HG03060 (cell line): ENCODE measurements at regions not wholly inside any gene's neighbourhood (a gene's known extent, or its start where the extent isn't known, plus 50 kb on each side); places are given as distances from the start of the nearest gene placed in this dataset.
"Not testable (repeated sequence)": the region's sequence is repeated elsewhere in the genome, so short reads cannot be mapped to it uniquely, and the experiment has no call there.

ENCODE experiments used
- ATAC-seq: cut with Tn5 transposase; IDR thresholded peaks from one replicate; pipeline ENCODE4 v1.9.1; 2021; ENCODE audit warnings: low read depth, moderate number of reproducible peaks; ENCODE audit not compliant: unreplicated experiment

DNA sequence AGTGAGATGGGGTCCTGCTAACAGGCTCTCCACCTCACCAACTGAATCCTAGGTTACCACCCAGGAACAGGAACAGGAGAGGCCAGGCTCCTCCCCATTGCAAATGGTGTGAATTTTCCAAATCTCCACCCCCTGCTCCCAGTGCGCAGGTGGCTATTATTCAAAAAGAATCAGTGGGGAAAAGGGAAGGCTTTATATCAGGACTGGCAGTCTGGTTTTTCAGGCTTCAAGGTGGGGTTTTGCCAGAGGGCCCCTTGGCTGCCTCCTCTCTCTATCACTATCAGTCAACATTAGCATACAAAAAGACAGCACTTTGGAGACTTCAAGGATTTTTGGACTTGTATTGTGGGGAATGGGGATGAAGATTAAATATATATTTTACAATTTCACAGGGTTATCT lies 1817.6 kb upstream of the C9orf72 start:
- no peak for ATAC-seq

- ATAC-seq: no peak
Measured at GRCh38 chr9:29393064-29393463, 1819.8 kb upstream of the C9orf72 start.

GRCh38 chr9:29394855-29395254 lies 1821.6 kb upstream of the C9orf72 start:
- ATAC-seq: no peak

DNA sequence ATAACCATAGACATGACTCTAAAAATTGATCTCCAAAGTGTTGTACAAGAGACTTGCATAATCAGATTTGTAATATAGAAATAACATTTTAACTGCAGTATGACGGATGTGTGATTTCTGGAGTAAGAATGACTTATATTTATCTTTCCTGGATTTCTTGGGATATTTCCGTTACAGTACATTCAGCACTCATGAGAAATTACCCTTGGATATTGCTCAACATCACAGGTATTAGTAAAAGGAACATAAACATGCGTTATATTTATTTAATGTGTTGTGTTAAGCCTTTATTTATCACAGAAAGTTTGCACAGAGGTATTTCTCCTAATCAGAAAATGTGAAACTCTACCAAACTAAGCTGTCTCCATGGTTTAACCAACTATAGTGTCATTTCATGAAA lies 1823.9 kb upstream of the C9orf72 start:
- ATAC-seq: no peak

GRCh38 chr9:29416204-29416603 lies 1842.9 kb upstream of the C9orf72 start:
- no peak for ATAC-seq

DNA sequence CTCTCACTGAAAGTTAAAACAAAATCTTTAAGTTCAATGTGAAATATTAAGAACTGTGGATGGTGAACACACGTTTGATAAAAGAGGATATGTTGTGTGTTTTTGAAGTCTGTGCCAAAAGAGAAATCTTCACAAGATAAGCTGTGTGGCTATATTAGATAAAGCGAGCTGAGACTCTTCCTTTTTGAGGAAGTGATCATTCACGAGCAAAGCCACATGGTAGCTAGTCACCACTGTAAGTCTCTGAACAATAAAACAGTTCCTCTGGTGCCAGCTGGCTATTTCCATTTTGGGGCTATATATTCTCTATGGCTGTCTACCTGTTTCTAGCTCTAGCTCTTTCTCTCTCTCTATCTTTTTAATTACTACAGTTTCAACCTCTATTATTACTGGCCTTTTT lies 1849.2 kb upstream of the C9orf72 start:
- no peak for ATAC-seq

DNA sequence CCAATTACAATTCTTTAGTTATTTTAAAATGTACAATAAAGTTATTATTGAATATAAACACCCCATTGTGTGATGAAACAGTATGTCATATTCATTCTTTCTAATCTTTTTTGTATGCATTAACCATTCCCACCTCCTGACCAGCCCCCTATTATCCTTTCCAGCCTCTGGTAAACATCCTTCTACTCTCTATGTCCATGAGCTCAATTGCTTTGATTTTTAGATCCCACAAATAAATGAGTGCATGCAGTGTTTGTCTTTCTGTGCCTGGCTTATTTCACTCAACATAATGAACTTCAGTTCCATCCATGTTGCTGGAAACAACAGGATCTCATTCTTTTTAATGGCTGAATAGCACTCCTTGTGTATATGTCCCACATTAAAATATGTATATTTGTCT lies 1858.9 kb upstream of the C9orf72 start:
- no peak for ATAC-seq

DNA sequence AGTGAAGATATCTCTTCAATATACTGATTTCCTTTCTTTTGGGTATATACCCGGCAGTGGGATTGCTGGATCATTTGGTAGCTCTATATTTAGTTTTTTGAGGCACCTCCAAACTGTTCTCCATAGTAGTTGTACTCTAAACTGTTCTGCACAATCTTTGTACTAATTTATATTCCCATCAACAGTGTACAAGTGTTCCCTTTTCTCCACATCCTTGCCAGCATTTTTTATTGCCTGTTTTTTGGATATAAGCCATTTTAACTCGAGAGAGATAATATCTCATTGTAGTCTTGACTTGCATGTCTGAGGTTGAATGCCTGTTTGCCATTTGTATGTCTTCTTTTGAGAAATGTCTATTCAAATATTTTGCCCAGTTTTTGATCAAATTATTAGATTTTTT lies 1859.4 kb upstream of the C9orf72 start:
- not testable (repeated sequence) for ATAC-seq

DNA sequence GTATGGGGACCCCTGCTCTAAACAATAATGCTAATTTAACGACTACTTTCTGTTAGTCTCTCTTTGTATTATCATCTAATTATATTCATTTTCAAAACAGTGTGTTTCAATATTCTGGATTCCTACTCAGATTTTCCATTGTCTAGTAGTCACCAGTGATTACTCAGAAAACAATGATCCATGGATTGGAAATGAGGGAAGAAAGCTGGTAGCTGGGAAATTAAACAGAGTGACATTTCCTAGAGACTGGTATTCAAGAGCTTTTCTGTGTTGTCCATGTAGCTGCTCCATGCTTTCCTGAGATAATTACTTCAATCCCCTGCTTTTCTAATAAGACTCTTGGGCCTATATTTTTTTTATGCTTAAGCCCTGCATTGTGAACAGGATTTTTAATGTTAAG lies 1862.1 kb upstream of the C9orf72 start:
- no peak for ATAC-seq

DNA sequence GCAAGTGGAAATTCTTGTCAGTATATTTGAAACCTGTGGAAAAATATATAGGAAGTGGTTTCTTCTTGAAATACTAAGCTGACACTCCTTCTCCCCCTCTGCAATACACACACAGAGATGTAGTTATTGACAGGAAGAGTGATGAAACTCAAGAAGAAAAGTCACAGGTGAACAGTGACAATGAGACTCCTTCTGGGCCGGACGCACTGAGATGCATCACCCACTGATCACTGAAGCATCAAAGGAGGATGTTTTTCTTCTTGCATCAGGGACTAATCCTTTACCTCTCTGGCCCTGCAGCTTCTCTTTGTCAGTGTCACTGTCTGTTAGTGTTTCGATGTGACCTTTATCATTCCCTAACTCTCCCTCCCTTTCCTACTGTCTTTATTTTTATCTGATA lies 1864.2 kb upstream of the C9orf72 start:
- no peak for ATAC-seq

- no peak for ATAC-seq
Measured at GRCh38 chr9:29439961-29440360, 1866.7 kb upstream of the C9orf72 start.

DNA sequence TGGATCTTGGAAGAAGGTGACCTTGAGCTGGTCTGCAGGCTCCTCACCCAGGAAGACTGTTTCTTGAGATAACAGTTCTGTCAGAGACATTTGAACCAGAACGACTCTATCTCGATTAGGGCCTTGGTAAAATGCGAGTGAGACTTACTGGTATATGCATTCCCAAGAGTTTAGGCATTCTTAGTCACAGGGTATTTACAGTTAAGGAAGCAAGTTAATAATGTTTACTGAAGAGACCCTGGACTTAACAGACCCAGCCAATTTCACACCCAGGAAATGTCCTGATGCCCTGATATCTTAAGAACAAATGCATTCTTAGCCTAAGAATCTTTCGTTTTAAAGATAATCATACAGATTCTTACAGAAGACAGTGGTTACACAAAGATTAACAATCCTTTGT lies 1867.2 kb upstream of the C9orf72 start:
- ATAC-seq: no peak

DNA sequence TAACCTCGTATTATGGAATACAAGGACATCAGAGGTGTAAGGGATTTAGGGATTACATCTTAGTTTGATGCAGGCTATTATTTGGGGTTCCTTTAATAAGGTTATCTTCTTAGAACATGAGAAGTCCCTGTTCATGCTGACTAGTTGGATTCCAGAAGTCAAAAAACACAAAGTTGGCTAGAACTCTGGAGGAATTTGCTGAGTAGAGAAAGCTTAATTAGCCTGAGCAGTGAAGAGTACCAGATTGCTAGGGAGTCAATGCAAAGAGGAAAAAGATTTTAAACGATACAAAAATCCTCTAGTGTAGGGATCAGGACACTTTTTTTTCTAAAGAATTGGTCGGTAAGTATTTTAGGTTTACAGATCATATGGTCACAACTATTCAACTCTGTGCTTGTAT lies 1872.5 kb upstream of the C9orf72 start:
- no peak for ATAC-seq

GRCh38 chr9:29449306-29449705 lies 1876.0 kb upstream of the C9orf72 start:
- no peak for ATAC-seq

GRCh38 chr9:29450343-29450875 lies 1877.1 kb upstream of the C9orf72 start:
- ATAC-seq: not testable (repeated sequence)

GRCh38 chr9:29456940-29457339 lies 1883.7 kb upstream of the C9orf72 start:
- ATAC-seq: no peak

- no peak for ATAC-seq
Measured at GRCh38 chr9:29475471-29475870, 1902.2 kb upstream of the C9orf72 start.

GRCh38 chr9:29511680-29512079 lies 1938.4 kb upstream of the C9orf72 start:
- ATAC-seq: no peak

- ATAC-seq: no peak
Measured at GRCh38 chr9:29514336-29514735, 1941.1 kb upstream of the C9orf72 start.

DNA sequence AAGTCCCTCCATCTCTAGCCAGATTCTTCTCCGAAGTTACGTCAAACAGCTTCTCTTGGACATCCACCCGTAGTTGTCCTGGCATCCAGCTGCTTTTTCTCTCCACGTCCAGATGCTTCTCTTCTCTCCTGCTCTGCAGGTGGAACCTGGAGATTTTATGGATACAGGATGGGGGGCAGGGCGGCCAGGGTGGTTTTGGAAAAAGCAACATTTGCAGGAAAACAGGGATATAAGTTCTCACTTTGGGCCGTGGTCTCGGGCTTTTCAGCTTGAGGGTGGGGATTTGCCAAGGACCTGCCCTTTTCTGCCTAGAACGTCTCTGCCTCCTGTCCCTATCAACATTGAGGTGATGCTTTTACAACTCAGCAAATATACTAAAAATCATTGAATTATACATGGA lies 1941.6 kb upstream of the C9orf72 start:
- ATAC-seq: no peak

DNA sequence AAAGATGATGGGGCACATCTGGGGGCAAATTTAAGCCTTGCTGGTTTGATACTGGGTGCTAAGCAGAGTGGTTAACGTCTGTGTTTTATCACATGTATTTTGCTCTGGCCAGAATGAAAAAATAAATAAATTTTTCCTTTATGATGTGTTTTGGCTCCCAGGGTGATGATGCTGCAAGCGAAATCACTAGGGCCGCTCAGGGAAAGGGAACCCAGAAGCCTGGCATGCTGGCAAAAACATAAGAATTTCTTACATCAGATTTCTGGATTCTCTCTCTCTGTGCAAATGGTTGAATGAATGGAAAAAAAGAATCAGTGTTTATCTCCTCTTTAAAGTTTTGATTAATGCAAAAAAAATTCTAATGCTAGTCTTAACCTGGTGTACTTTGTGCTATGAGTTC lies 1975.2 kb upstream of the C9orf72 start:
- no peak for ATAC-seq

- ATAC-seq: no peak
Measured at GRCh38 chr9:29555502-29555901, 1982.2 kb upstream of the C9orf72 start.

- ATAC-seq: no peak
Measured at GRCh38 chr9:29556317-29556716, 1983.0 kb upstream of the C9orf72 start.
